Retinal pigment epithelial cell (primary cell): ENCODE measurements at regions not wholly inside any gene's neighbourhood (a gene's known extent, or its start where the extent isn't known, plus 50 kb on each side); places are given as distances from the start of the nearest gene placed in this dataset.

Source experiments
- DNase-seq: peaks from one replicate; pipeline ENCODE4 v3.0.0-alpha.2; 2010; ENCODE audit warnings: low read depth
- H3K4me3 ChIP-seq: 2 replicates; pipeline ENCODE4 v1.5.1; 2011; ENCODE audit warnings: mild to moderate bottlenecking, low read length, control low read depth, moderate library complexity
- CTCF ChIP-seq: conservative IDR thresholded peaks from 2 replicates; pipeline ENCODE4 v1.5.1; 2011; ENCODE audit warnings: low read depth, low read length, control low read depth, inconsistent platforms

- TF ChIP-seq CTCF = no peak
- H3K4me3 ChIP-seq = no peak overlapping the region
- no peak for DNase-seq
Observed at GRCh38 chr6:163757520-163757919, 343.0 kb downstream of the QKI start.

GRCh38 chr6:163756079-163756478 is 341.6 kb downstream of the QKI start:
- no peak for DNase-seq

GRCh38 chr6:163754866-163755265 is 340.3 kb downstream of the QKI start:
- TF ChIP-seq CTCF = no peak
- no peak for DNase-seq
- H3K4me3 ChIP-seq = no peak overlapping the region

More at GRCh38 chr6:163756079-163756478, 341.6 kb downstream of the QKI start:
- H3K4me3 ChIP-seq = no peak overlapping the region
- no peak for TF ChIP-seq CTCF

- no peak for DNase-seq
- H3K4me3 ChIP-seq = no peak overlapping the region
- no peak for TF ChIP-seq CTCF
Observed at GRCh38 chr6:163753430-163753829, 338.9 kb downstream of the QKI start.

GRCh38 chr6:163752446-163752845 is 337.9 kb downstream of the QKI start:
- DNase-seq = no peak
- no peak overlapping the region for H3K4me3 ChIP-seq
- no peak for TF ChIP-seq CTCF

- no peak for TF ChIP-seq CTCF
- H3K4me3 ChIP-seq = no peak overlapping the region
- DNase-seq = peak; percentile 19
Observed at GRCh38 chr6:163751032-163751525, 336.6 kb downstream of the QKI start.

- DNase-seq = no peak
- no peak for TF ChIP-seq CTCF
- H3K4me3 ChIP-seq = no peak overlapping the region
Observed at GRCh38 chr6:163750431-163751031, 336.0 kb downstream of the QKI start.
